ENCODE measurements at regions not wholly inside any gene's neighbourhood (a gene's known extent, or its start where the extent isn't known, plus 50 kb on each side); places are given as distances from the start of the nearest gene placed in this dataset.

GRCh38 chr22:34159491-34159890 lies 239.2 kb upstream of the LARGE1 start:
- Histone ChIP-seq H3K27ac (ENCODE audit: low read depth in 1 of 2, low read length in 1 of 2) (no peak overlapping the region), H3K36me3 (ENCODE audit: control insufficient read depth in 2 of 2, insufficient read depth in 2 of 2, low read length in 1 of 2) (no peaks in the 10 kb centered on the region), H3K4me1 (ENCODE audit: control insufficient read depth in 2 of 2, insufficient read depth in 2 of 2, low read length in 2 of 2) (no peaks in the 10 kb centered on the region), H3K27me3 (ENCODE audit: control insufficient read depth in 2 of 2, insufficient read depth in 1 of 2, low read length in 1 of 2) (no peaks in the 10 kb centered on the region), H3K4me3 (ENCODE audit: low read length in 2 of 2) (no peak overlapping the region), H3K9me3 (ENCODE audit: control insufficient read depth in 2 of 2, insufficient read depth in 1 of 2, low read length in 1 of 2) (peaks cover 0 to 2% of the 10 kb centered on the region in 2 donors)
- DNase-seq (ENCODE audit: low read depth in 6 of 9, low spot score in 9 of 9) = no peak
- WGBS = 92% methylated on average over 8 of the region's 8 CpGs

GRCh38 chr22:34160141-34160783 lies 240.0 kb upstream of the LARGE1 start:
- WGBS = 44% methylated on average over 4 of the region's 4 CpGs
- Histone ChIP-seq H3K36me3 (ENCODE audit: control insufficient read depth in 2 of 2, insufficient read depth in 2 of 2, low read length in 1 of 2) (no peaks in the 10 kb centered on the region), H3K9me3 (ENCODE audit: control insufficient read depth in 2 of 2, insufficient read depth in 1 of 2, low read length in 1 of 2) (peaks cover 0 to 2% of the 10 kb centered on the region in 2 donors), H3K27me3 (ENCODE audit: control insufficient read depth in 2 of 2, insufficient read depth in 1 of 2, low read length in 1 of 2) (no peaks in the 10 kb centered on the region), H3K4me3 (ENCODE audit: low read length in 2 of 2) (no peak overlapping the region), H3K4me1 (ENCODE audit: control insufficient read depth in 2 of 2, insufficient read depth in 2 of 2, low read length in 2 of 2) (no peaks in the 10 kb centered on the region), H3K27ac (ENCODE audit: low read depth in 1 of 2, low read length in 1 of 2) (no peak overlapping the region)
- no peak for DNase-seq (ENCODE audit: low read depth in 6 of 9, low spot score in 9 of 9)

GRCh38 chr22:34161431-34162123 lies 241.3 kb upstream of the LARGE1 start:
- H3K4me1 ChIP-seq (ENCODE audit: control insufficient read depth in 2 of 2, insufficient read depth in 2 of 2, low read length in 2 of 2) = no peaks in the 10 kb centered on the region
- WGBS = 53% methylated on average over 9 of the region's 9 CpGs
- no peak overlapping the region for H3K4me3 ChIP-seq (ENCODE audit: low read length in 2 of 2)
- peaks cover 0 to 2% of the 10 kb centered on the region in 2 donors for H3K9me3 ChIP-seq (ENCODE audit: control insufficient read depth in 2 of 2, insufficient read depth in 1 of 2, low read length in 1 of 2)
- no peaks in the 10 kb centered on the region for H3K36me3 ChIP-seq (ENCODE audit: control insufficient read depth in 2 of 2, insufficient read depth in 2 of 2, low read length in 1 of 2)
- DNase-seq (ENCODE audit: low read depth in 6 of 9, low spot score in 9 of 9) = no peak
- H3K27ac ChIP-seq (ENCODE audit: low read depth in 1 of 2, low read length in 1 of 2) = no peak overlapping the region
- H3K27me3 ChIP-seq (ENCODE audit: control insufficient read depth in 2 of 2, insufficient read depth in 1 of 2, low read length in 1 of 2) = no peaks in the 10 kb centered on the region

- 65% methylated on average over 3 of the region's 3 CpGs for whole genome bisulfite sequencing
- Histone ChIP-seq H3K27ac (ENCODE audit: low read depth in 1 of 2, low read length in 1 of 2) (no peak overlapping the region), H3K9me3 (ENCODE audit: control insufficient read depth in 2 of 2, insufficient read depth in 1 of 2, low read length in 1 of 2) (no peaks in the 10 kb centered on the region), H3K4me3 (ENCODE audit: low read length in 2 of 2) (no peak overlapping the region), H3K36me3 (ENCODE audit: control insufficient read depth in 2 of 2, insufficient read depth in 2 of 2, low read length in 1 of 2) (no peaks in the 10 kb centered on the region), H3K27me3 (ENCODE audit: control insufficient read depth in 2 of 2, insufficient read depth in 1 of 2, low read length in 1 of 2) (no peaks in the 10 kb centered on the region), H3K4me1 (ENCODE audit: control insufficient read depth in 2 of 2, insufficient read depth in 2 of 2, low read length in 2 of 2) (no peaks in the 10 kb centered on the region)
- DNase-seq (ENCODE audit: low read depth in 6 of 9, low spot score in 9 of 9) = no peak
Measured at GRCh38 chr22:34198976-34199375, 278.7 kb upstream of the LARGE1 start.

GRCh38 chr22:34210301-34210700 lies 290.0 kb upstream of the LARGE1 start:
- Histone ChIP-seq H3K4me3 (ENCODE audit: low read length in 2 of 2) (no peak overlapping the region), H3K36me3 (ENCODE audit: control insufficient read depth in 2 of 2, insufficient read depth in 2 of 2, low read length in 1 of 2) (no peaks in the 10 kb centered on the region), H3K4me1 (ENCODE audit: control insufficient read depth in 2 of 2, insufficient read depth in 2 of 2, low read length in 2 of 2) (no peaks in the 10 kb centered on the region), H3K9me3 (ENCODE audit: control insufficient read depth in 2 of 2, insufficient read depth in 1 of 2, low read length in 1 of 2) (peaks cover 0 to 2% of the 10 kb centered on the region in 2 donors), H3K27ac (ENCODE audit: low read depth in 1 of 2, low read length in 1 of 2) (no peak overlapping the region), H3K27me3 (ENCODE audit: control insufficient read depth in 2 of 2, insufficient read depth in 1 of 2, low read length in 1 of 2) (no peaks in the 10 kb centered on the region)
- WGBS = 91% methylated on average over 7 of the region's 7 CpGs
- DNase-seq (ENCODE audit: low read depth in 6 of 9, low spot score in 9 of 9) = no peak

- H3K27me3 ChIP-seq (ENCODE audit: control insufficient read depth in 2 of 2, insufficient read depth in 1 of 2, low read length in 1 of 2) = no peaks in the 10 kb centered on the region
- H3K9me3 ChIP-seq (ENCODE audit: control insufficient read depth in 2 of 2, insufficient read depth in 1 of 2, low read length in 1 of 2) = peaks cover 2 to 7% of the 10 kb centered on the region in 2 donors
- no peaks in the 10 kb centered on the region for H3K4me1 ChIP-seq (ENCODE audit: control insufficient read depth in 2 of 2, insufficient read depth in 2 of 2, low read length in 2 of 2)
- no peaks in the 10 kb centered on the region for H3K36me3 ChIP-seq (ENCODE audit: control insufficient read depth in 2 of 2, insufficient read depth in 2 of 2, low read length in 1 of 2)
- H3K4me3 ChIP-seq (ENCODE audit: low read length in 2 of 2) = no peak overlapping the region
- DNase-seq (ENCODE audit: low read depth in 6 of 9, low spot score in 9 of 9) = no peak
- H3K27ac ChIP-seq (ENCODE audit: low read depth in 1 of 2, low read length in 1 of 2) = no peak overlapping the region
Measured at GRCh38 chr22:34214372-34214771, 294.1 kb upstream of the LARGE1 start.

GRCh38 chr22:34225278-34225677 lies 305.0 kb upstream of the LARGE1 start:
- H3K27ac ChIP-seq (ENCODE audit: low read depth in 1 of 2, low read length in 1 of 2) = no peak overlapping the region
- WGBS = 53% methylated on average over 1 of the region's 1 CpG
- H3K4me3 ChIP-seq (ENCODE audit: low read length in 2 of 2) = no peak overlapping the region
- H3K4me1 ChIP-seq (ENCODE audit: control insufficient read depth in 2 of 2, insufficient read depth in 2 of 2, low read length in 2 of 2) = no peaks in the 10 kb centered on the region
- no peaks in the 10 kb centered on the region for H3K9me3 ChIP-seq (ENCODE audit: control insufficient read depth in 2 of 2, insufficient read depth in 1 of 2, low read length in 1 of 2)
- H3K27me3 ChIP-seq (ENCODE audit: control insufficient read depth in 2 of 2, insufficient read depth in 1 of 2, low read length in 1 of 2) = no peaks in the 10 kb centered on the region
- no peak for DNase-seq (ENCODE audit: low read depth in 6 of 9, low spot score in 9 of 9)
- no peaks in the 10 kb centered on the region for H3K36me3 ChIP-seq (ENCODE audit: control insufficient read depth in 2 of 2, insufficient read depth in 2 of 2, low read length in 1 of 2)

GRCh38 chr22:34236527-34236926 lies 316.3 kb upstream of the LARGE1 start:
- no peaks in the 10 kb centered on the region for H3K4me1 ChIP-seq (ENCODE audit: control insufficient read depth in 2 of 2, insufficient read depth in 2 of 2, low read length in 2 of 2)
- no peak for DNase-seq (ENCODE audit: low read depth in 6 of 9, low spot score in 9 of 9)
- H3K27ac ChIP-seq (ENCODE audit: low read depth in 1 of 2, low read length in 1 of 2) = no peak overlapping the region
- no peaks in the 10 kb centered on the region for H3K36me3 ChIP-seq (ENCODE audit: control insufficient read depth in 2 of 2, insufficient read depth in 2 of 2, low read length in 1 of 2)
- H3K4me3 ChIP-seq (ENCODE audit: low read length in 2 of 2) = no peak overlapping the region
- 76% methylated on average over 3 of the region's 3 CpGs for WGBS
- H3K27me3 ChIP-seq (ENCODE audit: control insufficient read depth in 2 of 2, insufficient read depth in 1 of 2, low read length in 1 of 2) = no peaks in the 10 kb centered on the region
- peaks cover 0 to 3% of the 10 kb centered on the region in 2 donors for H3K9me3 ChIP-seq (ENCODE audit: control insufficient read depth in 2 of 2, insufficient read depth in 1 of 2, low read length in 1 of 2)

GRCh38 chr22:34239421-34239820 lies 319.1 kb upstream of the LARGE1 start:
- peaks cover 0 to 3% of the 10 kb centered on the region in 2 donors for H3K9me3 ChIP-seq (ENCODE audit: control insufficient read depth in 2 of 2, insufficient read depth in 1 of 2, low read length in 1 of 2)
- no peak overlapping the region for H3K4me3 ChIP-seq (ENCODE audit: low read length in 2 of 2)
- H3K36me3 ChIP-seq (ENCODE audit: control insufficient read depth in 2 of 2, insufficient read depth in 2 of 2, low read length in 1 of 2) = no peaks in the 10 kb centered on the region
- H3K27me3 ChIP-seq (ENCODE audit: control insufficient read depth in 2 of 2, insufficient read depth in 1 of 2, low read length in 1 of 2) = no peaks in the 10 kb centered on the region
- no peak overlapping the region for H3K27ac ChIP-seq (ENCODE audit: low read depth in 1 of 2, low read length in 1 of 2)
- H3K4me1 ChIP-seq (ENCODE audit: control insufficient read depth in 2 of 2, insufficient read depth in 2 of 2, low read length in 2 of 2) = no peaks in the 10 kb centered on the region
- DNase-seq (ENCODE audit: low read depth in 6 of 9, low spot score in 9 of 9) = no peak
- 91% methylated on average over 3 of the region's 3 CpGs for WGBS

All from thymus (tissue), 11 donors.